ENCODE measurements at regions not wholly inside any gene's neighbourhood (a gene's known extent, or its start where the extent isn't known, plus 50 kb on each side); places are given as distances from the start of the nearest gene placed in this dataset.

DNA sequence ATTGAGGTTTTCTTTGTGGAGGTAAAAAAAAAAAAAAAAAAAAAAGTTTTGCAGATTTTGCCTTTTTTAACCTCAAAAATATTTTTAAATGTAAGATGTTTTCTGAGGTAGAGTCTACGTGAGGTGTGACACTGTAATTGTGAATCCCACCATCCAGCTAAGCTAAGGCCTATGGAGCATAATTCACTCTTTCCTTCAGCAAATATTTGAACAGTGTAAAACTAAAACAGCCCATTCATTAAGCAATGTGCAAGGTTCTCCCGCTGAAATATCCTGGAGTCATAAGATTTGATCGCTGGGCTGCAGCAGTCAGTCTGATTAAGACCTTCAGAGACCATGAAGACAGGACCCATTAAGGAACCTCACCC, 105.1 kb downstream of the HNRNPLL start:
- TF ChIP-seq, protein P1, sequence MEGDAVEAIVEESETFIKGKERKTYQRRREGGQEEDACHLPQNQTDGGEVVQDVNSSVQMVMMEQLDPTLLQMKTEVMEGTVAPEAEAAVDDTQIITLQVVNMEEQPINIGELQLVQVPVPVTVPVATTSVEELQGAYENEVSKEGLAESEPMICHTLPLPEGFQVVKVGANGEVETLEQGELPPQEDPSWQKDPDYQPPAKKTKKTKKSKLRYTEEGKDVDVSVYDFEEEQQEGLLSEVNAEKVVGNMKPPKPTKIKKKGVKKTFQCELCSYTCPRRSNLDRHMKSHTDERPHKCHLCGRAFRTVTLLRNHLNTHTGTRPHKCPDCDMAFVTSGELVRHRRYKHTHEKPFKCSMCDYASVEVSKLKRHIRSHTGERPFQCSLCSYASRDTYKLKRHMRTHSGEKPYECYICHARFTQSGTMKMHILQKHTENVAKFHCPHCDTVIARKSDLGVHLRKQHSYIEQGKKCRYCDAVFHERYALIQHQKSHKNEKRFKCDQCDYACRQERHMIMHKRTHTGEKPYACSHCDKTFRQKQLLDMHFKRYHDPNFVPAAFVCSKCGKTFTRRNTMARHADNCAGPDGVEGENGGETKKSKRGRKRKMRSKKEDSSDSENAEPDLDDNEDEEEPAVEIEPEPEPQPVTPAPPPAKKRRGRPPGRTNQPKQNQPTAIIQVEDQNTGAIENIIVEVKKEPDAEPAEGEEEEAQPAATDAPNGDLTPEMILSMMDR (IDR thresholded peaks at IDR 0.05; ENCODE audit: low read depth, low read length): no peak
- no peak for TF ChIP-seq EZH2phosphoT487 (IDR thresholded peaks at IDR 0.05; ENCODE audit: low read depth)

Data from OCI-LY3 (cell line).